Sigmoid colon (tissue), 3 donors: ENCODE measurements at regions not wholly inside any gene's neighbourhood (a gene's known extent, or its start where the extent isn't known, plus 50 kb on each side); places are given as distances from the start of the nearest gene placed in this dataset.

ENCODE experiments used
- POLR2A ChIP-seq, 2 donors: fragments of 450-650 bp; IDR thresholded peaks; one replicate each; pipeline ENCODE4 v1.6.1; 2016; ENCODE audit warnings: antibody characterized with exemption in 2 of 2, mild to moderate bottlenecking in 2 of 2, moderate library complexity in 2 of 2
- TF ChIP-seq, protein P1 (sequence below), 4 experiments: fragments of 450-650 bp in 3 of 4; fragments of 200-600 bp in 1 of 4; IDR thresholded peaks; one replicate each; pipeline ENCODE4 v1.5.1; 2016 to 2019; ENCODE audit warnings: antibody characterized with exemption in 4 of 4, mild to moderate bottlenecking in 3 of 4, moderate library complexity in 2 of 4

DNA sequence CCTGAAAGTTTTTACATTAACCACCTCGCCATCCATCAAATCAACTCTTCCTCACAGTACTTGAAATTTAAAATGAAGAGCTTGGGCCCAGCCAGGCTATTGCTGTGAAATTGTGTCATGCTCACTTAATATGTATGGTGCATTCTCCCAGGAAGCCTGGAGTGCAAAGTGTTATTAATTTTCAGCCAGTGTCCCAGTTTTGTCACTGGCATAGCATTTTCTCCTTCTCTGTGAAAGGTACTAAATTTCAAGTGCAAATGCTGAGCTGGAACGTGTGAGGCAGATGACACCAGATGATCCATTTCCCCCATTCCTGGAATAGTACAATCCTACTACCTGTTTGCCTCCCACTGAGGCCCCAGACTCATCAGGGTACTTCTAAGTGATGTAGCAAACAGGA is 397.6 kb upstream of the ACTBL2 start:
- TF ChIP-seq, protein P1, sequence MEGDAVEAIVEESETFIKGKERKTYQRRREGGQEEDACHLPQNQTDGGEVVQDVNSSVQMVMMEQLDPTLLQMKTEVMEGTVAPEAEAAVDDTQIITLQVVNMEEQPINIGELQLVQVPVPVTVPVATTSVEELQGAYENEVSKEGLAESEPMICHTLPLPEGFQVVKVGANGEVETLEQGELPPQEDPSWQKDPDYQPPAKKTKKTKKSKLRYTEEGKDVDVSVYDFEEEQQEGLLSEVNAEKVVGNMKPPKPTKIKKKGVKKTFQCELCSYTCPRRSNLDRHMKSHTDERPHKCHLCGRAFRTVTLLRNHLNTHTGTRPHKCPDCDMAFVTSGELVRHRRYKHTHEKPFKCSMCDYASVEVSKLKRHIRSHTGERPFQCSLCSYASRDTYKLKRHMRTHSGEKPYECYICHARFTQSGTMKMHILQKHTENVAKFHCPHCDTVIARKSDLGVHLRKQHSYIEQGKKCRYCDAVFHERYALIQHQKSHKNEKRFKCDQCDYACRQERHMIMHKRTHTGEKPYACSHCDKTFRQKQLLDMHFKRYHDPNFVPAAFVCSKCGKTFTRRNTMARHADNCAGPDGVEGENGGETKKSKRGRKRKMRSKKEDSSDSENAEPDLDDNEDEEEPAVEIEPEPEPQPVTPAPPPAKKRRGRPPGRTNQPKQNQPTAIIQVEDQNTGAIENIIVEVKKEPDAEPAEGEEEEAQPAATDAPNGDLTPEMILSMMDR (IDR thresholded peaks at IDR 0.05) = no peak
- TF ChIP-seq POLR2A (IDR thresholded peaks at IDR 0.05) = no peak
